Peyer's patch (tissue), 4 donors: ENCODE measurements at regions not wholly inside any gene's neighbourhood (a gene's known extent, or its start where the extent isn't known, plus 50 kb on each side); places are given as distances from the start of the nearest gene placed in this dataset.

Source experiments
- DNase-seq, 3 donors: peaks; one replicate each; pipeline ENCODE4 v3.0.0-alpha.2; 2017 to 2019
- H3K27ac ChIP-seq, 4 donors: fragments of 200-600 bp; sonication (generic); one replicate each; pipeline ENCODE4 v1.5.1; 2016 to 2019
- H3K27me3 ChIP-seq, 2 donors: fragments of 200-600 bp; sonication (generic); one replicate each; pipeline ENCODE4 v1.5.1; 2019
- H3K36me3 ChIP-seq, 3 donors: fragments of 200-600 bp; sonication (generic); one replicate each; pipeline ENCODE4 v1.5.1; 2016 to 2019
- H3K4me1 ChIP-seq, 4 donors: fragments of 200-600 bp; sonication (generic); one replicate each; pipeline ENCODE4 v1.5.1; 2016 to 2019
- H3K4me3 ChIP-seq, 4 donors: fragments of 200-600 bp; sonication (generic); 1 replicate in 3 of 4; 2 replicates in 1 of 4; pipeline ENCODE4 v1.5.1; 2016 to 2019; ENCODE audit warnings: mild to moderate bottlenecking in 1 of 4
- H3K9me3 ChIP-seq, 4 donors: fragments of 200-600 bp; sonication (generic); one replicate each; pipeline ENCODE4 v1.5.1; 2016 to 2019; ENCODE audit warnings: mild to moderate bottlenecking in 1 of 4
- POLR2A ChIP-seq, 2 donors: fragments of 450-650 bp; IDR thresholded peaks; one replicate each; pipeline ENCODE4 v1.5.1; 2017; ENCODE audit warnings: antibody characterized with exemption in 2 of 2, mild to moderate bottlenecking in 2 of 2, moderate library complexity in 2 of 2
- TF ChIP-seq, protein P1 (sequence below), 6 experiments: fragments of 450-650 bp in 4 of 6; fragments of 200-600 bp in 2 of 6; sonication (generic) in 1 of 6; IDR thresholded peaks; one replicate each; pipeline ENCODE4 v1.5.1; 2017 to 2019; ENCODE audit warnings: antibody characterized with exemption in 6 of 6, mild to moderate bottlenecking in 3 of 6, moderate library complexity in 1 of 6

DNA sequence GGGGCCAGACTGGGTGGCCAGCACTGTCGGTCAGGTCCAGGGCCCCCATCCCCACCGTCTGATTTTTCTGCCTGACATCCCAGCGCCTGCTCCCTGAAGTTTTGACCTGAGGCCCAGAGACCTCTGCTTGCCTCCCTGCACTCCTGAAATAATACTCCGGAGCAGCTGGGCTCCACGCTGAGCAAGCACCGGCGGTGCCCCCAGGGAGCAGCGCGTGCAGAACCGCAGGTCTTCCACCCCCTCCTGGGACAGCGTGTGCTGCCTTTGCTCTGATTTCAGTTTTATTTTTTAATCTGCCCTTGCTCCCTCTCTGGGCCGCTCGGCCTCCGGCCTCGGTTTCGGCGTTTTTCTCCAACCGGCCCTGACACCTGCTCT is 132.4 kb upstream of the GSE1 start:
- Histone ChIP-seq H3K27ac (peak overlapping the region in 1 of 4 donors; percentile 14), H3K9me3 (no peaks in the 10 kb centered on the region), H3K4me3 (no peak overlapping the region), H3K4me1 (no peaks in the 10 kb centered on the region), H3K36me3 (no peaks in the 10 kb centered on the region), H3K27me3 (no peaks in the 10 kb centered on the region)
- no peak for DNase-seq
- TF ChIP-seq POLR2A (IDR thresholded peaks at IDR 0.05), result no peak
- TF ChIP-seq, protein P1, sequence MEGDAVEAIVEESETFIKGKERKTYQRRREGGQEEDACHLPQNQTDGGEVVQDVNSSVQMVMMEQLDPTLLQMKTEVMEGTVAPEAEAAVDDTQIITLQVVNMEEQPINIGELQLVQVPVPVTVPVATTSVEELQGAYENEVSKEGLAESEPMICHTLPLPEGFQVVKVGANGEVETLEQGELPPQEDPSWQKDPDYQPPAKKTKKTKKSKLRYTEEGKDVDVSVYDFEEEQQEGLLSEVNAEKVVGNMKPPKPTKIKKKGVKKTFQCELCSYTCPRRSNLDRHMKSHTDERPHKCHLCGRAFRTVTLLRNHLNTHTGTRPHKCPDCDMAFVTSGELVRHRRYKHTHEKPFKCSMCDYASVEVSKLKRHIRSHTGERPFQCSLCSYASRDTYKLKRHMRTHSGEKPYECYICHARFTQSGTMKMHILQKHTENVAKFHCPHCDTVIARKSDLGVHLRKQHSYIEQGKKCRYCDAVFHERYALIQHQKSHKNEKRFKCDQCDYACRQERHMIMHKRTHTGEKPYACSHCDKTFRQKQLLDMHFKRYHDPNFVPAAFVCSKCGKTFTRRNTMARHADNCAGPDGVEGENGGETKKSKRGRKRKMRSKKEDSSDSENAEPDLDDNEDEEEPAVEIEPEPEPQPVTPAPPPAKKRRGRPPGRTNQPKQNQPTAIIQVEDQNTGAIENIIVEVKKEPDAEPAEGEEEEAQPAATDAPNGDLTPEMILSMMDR (IDR thresholded peaks at IDR 0.05), result no peak

DNA sequence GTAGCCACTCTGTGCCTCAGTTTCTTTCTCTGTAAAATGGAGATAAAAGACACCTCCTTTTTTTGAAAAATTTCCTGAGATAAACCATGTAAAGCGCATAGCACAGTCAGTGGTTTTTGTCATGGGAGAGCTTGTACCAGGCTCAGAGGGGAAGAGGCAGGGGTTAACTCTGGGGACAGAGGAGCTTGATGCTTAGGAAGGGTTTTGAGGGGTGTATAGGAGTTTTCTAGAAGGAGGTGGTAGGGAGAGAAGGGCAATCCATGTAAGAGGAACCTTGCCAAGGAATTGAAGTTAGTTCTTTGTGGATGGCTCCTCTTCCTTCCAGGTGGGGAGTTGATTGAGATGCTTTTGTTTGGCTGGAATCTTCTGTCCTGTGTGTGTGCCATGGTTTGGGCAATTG is 131.9 kb upstream of the GSE1 start:
- no peak for TF ChIP-seq POLR2A (IDR thresholded peaks at IDR 0.05)
- TF ChIP-seq, protein P1 (IDR thresholded peaks at IDR 0.05), result no peak
- H3K27me3 ChIP-seq, result no peaks in the 10 kb centered on the region
- H3K27ac ChIP-seq, result no peak overlapping the region
- H3K9me3 ChIP-seq, result no peaks in the 10 kb centered on the region
- H3K4me1 ChIP-seq, result no peaks in the 10 kb centered on the region
- no peak overlapping the region for H3K4me3 ChIP-seq
- no peaks in the 10 kb centered on the region for H3K36me3 ChIP-seq
- no peak for DNase-seq

DNA sequence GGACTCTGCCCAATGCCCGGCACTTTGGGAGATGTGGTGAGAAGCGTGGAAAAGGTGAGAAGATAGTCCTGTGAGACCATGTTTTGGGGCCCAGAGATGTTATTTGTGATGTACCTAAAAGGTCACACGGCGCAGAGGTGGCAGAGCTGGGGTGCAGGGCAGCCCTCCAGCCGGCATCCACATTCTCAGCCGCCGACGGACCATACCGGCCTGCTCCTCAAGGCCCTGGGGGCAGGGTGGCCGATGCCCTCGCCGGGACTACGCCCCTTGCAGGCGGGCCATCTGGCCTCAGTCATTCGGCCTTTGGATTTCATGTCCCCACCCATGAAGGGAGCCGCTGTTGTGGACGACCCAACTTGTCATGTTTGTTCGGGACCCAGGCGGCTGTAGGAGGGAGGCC is 131.4 kb upstream of the GSE1 start:
- H3K36me3 ChIP-seq, result no peaks in the 10 kb centered on the region

DNA sequence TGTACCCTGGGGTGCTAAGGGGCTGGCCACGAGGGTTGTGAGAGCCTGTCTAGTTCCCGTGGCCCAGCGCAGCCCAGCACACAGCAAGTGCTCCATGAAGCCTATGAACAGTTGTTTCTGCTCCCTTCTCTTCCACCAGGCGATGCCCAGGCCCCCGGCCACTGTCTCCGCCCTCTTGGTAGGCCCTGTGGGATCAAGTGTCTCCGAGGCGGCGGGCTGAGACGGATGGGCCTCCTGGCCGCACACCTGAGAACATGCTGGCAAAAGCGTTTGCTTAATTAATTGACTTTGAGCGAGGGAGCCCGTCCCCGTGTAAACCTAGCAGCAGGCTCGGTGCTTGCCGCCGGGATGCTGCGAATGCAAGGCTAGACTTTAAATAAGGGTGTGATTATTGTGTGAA is 129.7 kb upstream of the GSE1 start:
- H3K27ac ChIP-seq, result peak overlapping the region in 1 of 4 donors; percentile 57
- H3K36me3 ChIP-seq, result no peaks in the 10 kb centered on the region
- no peaks in the 10 kb centered on the region for H3K9me3 ChIP-seq
- no peaks in the 10 kb centered on the region for H3K4me1 ChIP-seq
- no peak for DNase-seq
- H3K27me3 ChIP-seq, result no peaks in the 10 kb centered on the region
- H3K4me3 ChIP-seq, result no peak overlapping the region
- TF ChIP-seq, protein P1 (IDR thresholded peaks at IDR 0.05), result no peak
- no peak for TF ChIP-seq POLR2A (IDR thresholded peaks at IDR 0.05)

More for the DNA sequence above, 131.4 kb upstream of the GSE1 start:
- Histone ChIP-seq H3K27ac (no peak overlapping the region), H3K27me3 (no peaks in the 10 kb centered on the region), H3K4me1 (no peaks in the 10 kb centered on the region), H3K9me3 (no peaks in the 10 kb centered on the region), H3K4me3 (no peak overlapping the region)
- TF ChIP-seq, protein P1 (IDR thresholded peaks at IDR 0.05), result no peak
- TF ChIP-seq POLR2A (IDR thresholded peaks at IDR 0.05), result no peak
- no peak for DNase-seq

DNA sequence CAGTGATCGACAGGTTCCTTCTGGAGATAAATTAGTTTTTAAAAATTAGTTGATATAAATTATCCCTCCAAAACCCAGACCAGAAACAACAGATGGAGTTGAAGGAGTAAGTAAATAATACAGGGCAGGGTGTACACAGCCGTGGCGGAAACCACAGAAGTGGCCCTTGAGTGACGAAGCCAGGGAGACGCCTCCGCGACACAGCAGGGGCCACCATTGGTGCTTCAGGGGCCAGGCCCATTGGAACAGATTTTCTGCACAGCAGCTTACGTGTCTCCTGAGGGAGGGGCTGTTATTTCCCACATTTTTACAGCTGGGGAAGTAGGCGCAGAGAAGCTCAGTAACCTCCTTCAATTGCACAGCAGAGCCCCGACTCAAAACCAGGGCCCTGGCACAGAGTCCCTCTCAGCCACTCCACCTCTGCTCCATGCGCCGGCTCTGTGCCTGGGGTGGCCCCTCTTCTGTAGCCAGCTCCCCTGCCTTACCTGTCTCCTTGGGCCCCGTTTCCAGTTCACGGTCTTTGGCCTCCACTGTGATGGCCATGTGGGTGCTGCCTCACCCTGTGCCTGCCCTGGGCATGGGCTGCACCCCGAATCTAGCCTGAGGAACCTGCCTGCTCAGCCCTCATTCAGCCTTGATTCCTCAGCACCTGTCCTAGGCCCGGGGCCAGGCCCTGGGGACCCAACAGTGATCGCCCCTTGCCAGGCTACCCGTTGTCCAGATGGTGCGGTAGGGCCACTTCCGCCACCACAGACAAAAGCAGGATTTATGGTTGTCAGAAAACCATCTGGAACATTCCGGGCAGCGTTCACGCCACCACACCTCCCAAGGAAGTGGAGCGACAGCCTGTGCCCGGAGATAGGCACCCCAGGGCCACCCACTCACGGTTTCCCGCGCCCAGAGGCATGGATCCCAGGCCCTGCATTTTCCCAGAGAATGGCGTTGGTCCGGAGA is 128.5 kb upstream of the GSE1 start:
- TF ChIP-seq, protein P1 (IDR thresholded peaks at IDR 0.05), result no peak
- no peak for TF ChIP-seq POLR2A (IDR thresholded peaks at IDR 0.05)
- Histone ChIP-seq H3K36me3 (no peaks in the 10 kb centered on the region), H3K4me3 (no peak overlapping the region), H3K27ac (peak overlapping the region in 2 of 4 donors; percentile 50 to 57), H3K27me3 (no peaks in the 10 kb centered on the region), H3K4me1 (no peaks in the 10 kb centered on the region), H3K9me3 (no peaks in the 10 kb centered on the region)
- DNase-seq, result no peak
